Keratinocyte (primary cell): ENCODE measurements at regions not wholly inside any gene's neighbourhood (a gene's known extent, or its start where the extent isn't known, plus 50 kb on each side); places are given as distances from the start of the nearest gene placed in this dataset.

Experiments
- DNase-seq: peaks from one replicate; pipeline ENCODE4 v3.0.0-alpha.2; 2011; ENCODE audit warnings: low read depth, missing footprints, low spot score
- FAIRE-seq: peaks from 2 replicates; lab custom pipeline; 2011; peaks lifted over from hg19 to GRCh38; lab: Jason Lieb, UNC
- H2AFZ ChIP-seq: 2 replicates; pipeline ENCODE4 v1.6.0; 2012; ENCODE audit warnings: low read length, control low read depth, inconsistent platforms; ENCODE audit not compliant: control insufficient read depth
- H3K27ac ChIP-seq: 2 replicates; pipeline ENCODE4 v1.5.1; 2011; ENCODE audit warnings: low read length; ENCODE audit not compliant: control insufficient read depth, insufficient read depth
- H3K27me3 ChIP-seq: 3 replicates; pipeline ENCODE4 v1.6.0; 2011; ENCODE audit warnings: low read length; ENCODE audit not compliant: control insufficient read depth, insufficient read depth; ENCODE audit errors: extremely low read depth
- H3K36me3 ChIP-seq, 2 experiments: 2 replicates in 1 of 2; 3 replicates in 1 of 2; pipeline ENCODE4 v1.5.1; 2011; ENCODE audit warnings: low read length in 2 of 2, mild to moderate bottlenecking in 1 of 2; ENCODE audit not compliant: control insufficient read depth in 2 of 2, insufficient read depth in 2 of 2; ENCODE audit errors: extremely low read depth in 1 of 2
- H3K4me1 ChIP-seq: 3 replicates; pipeline ENCODE4 v1.5.1; 2011; ENCODE audit warnings: low read length; ENCODE audit not compliant: control insufficient read depth, insufficient read depth; ENCODE audit errors: extremely low read depth
- H3K4me2 ChIP-seq: 3 replicates; pipeline ENCODE4 v1.6.0; 2011; ENCODE audit warnings: low read depth, low read length; ENCODE audit not compliant: control insufficient read depth, insufficient read depth; ENCODE audit errors: extremely low read depth
- H3K4me3 ChIP-seq, 3 experiments: fragments of 200-600 bp in 1 of 3; sonication (generic) in 1 of 3; 2 replicates in 2 of 3; 3 replicates in 1 of 3; pipeline ENCODE4 v1.5.1; 2011 to 2016; ENCODE audit warnings: low read length in 3 of 3, mild to moderate bottlenecking in 3 of 3, control low read depth in 2 of 3, inconsistent platforms in 1 of 3, low read depth in 1 of 3, mixed read lengths in 1 of 3, mixed run types in 1 of 3, moderate library complexity in 1 of 3; ENCODE audit not compliant: control insufficient read depth in 2 of 3, insufficient read depth in 2 of 3; ENCODE audit errors: extremely low read depth in 1 of 3
- H3K79me2 ChIP-seq: 2 replicates; pipeline ENCODE4 v1.6.0; 2012; ENCODE audit warnings: low read length; ENCODE audit not compliant: control insufficient read depth, insufficient read depth
- H3K9ac ChIP-seq: 3 replicates; pipeline ENCODE4 v1.6.0; 2011; ENCODE audit warnings: low read length; ENCODE audit not compliant: control insufficient read depth, insufficient read depth; ENCODE audit errors: extremely low read depth
- H3K9me1 ChIP-seq: 3 replicates; pipeline ENCODE4 v1.6.0; 2011; ENCODE audit warnings: low read length; ENCODE audit not compliant: control insufficient read depth, insufficient read depth; ENCODE audit errors: extremely low read depth
- H3K9me3 ChIP-seq: 2 replicates; pipeline ENCODE4 v1.5.1; 2012; ENCODE audit warnings: low read depth, low read length; ENCODE audit not compliant: control insufficient read depth
- H4K20me1 ChIP-seq: 3 replicates; pipeline ENCODE4 v1.6.0; 2011; ENCODE audit warnings: low read length; ENCODE audit not compliant: control insufficient read depth, insufficient read depth; ENCODE audit errors: extremely low read depth
- EZH2 ChIP-seq: IDR thresholded peaks from one replicate; pipeline ENCODE4 v1.6.1; 2012; ENCODE audit warnings: inconsistent platforms, mild to moderate bottlenecking, low read length, moderate library complexity
- dilution Hi-C: fragments of 300-500 bp; cut with MboI; formaldehyde crosslinking; loops from one replicate; pipeline ENCODE4 v1.7.0; 2020; ENCODE audit warnings: low sequenced_read_pairs; ENCODE audit not compliant: extremely low pct_ligation_motif_present
- TF ChIP-seq, protein P1 (sequence below), 3 experiments: IDR thresholded peaks in 1 of 3; conservative IDR thresholded peaks in 1 of 3; optimal IDR thresholded peaks in 1 of 3; 2 replicates in 2 of 3; 3 replicates in 1 of 3; pipeline versions ENCODE3 to v1.5.1; 2011; ENCODE audit warnings: low read length in 3 of 3, mild to moderate bottlenecking in 3 of 3, moderate library complexity in 2 of 3, control low read depth in 1 of 3, inconsistent platforms in 1 of 3; ENCODE audit not compliant: insufficient read depth in 2 of 3; ENCODE audit errors: extremely low read depth in 1 of 3

GRCh38 chr11:47911149-47911548 is 63.0 kb upstream of the NUP160 start:
- FAIRE-seq (no peak), DNase-seq (no peak)
- no peaks in the 10 kb centered on the region for H3K4me1 ChIP-seq
- no peaks in the 10 kb centered on the region for H3K9me1 ChIP-seq
- no peak for TF ChIP-seq EZH2
- TF ChIP-seq, protein P1, sequence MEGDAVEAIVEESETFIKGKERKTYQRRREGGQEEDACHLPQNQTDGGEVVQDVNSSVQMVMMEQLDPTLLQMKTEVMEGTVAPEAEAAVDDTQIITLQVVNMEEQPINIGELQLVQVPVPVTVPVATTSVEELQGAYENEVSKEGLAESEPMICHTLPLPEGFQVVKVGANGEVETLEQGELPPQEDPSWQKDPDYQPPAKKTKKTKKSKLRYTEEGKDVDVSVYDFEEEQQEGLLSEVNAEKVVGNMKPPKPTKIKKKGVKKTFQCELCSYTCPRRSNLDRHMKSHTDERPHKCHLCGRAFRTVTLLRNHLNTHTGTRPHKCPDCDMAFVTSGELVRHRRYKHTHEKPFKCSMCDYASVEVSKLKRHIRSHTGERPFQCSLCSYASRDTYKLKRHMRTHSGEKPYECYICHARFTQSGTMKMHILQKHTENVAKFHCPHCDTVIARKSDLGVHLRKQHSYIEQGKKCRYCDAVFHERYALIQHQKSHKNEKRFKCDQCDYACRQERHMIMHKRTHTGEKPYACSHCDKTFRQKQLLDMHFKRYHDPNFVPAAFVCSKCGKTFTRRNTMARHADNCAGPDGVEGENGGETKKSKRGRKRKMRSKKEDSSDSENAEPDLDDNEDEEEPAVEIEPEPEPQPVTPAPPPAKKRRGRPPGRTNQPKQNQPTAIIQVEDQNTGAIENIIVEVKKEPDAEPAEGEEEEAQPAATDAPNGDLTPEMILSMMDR (optimal IDR thresholded peaks at IDR 0.05 in 1 of 3, IDR thresholded peaks at IDR 0.05 in 1 of 3, conservative IDR thresholded peaks at IDR 0.05 in 1 of 3; ENCODE audit: extremely low read depth in 1 of 3, insufficient read depth in 2 of 3, low read length in 3 of 3): no peak
- H3K9ac ChIP-seq: no peak overlapping the region
- no peak overlapping the region for H3K27ac ChIP-seq
- no peaks in the 10 kb centered on the region for H4K20me1 ChIP-seq
- no peak overlapping the region for H3K4me2 ChIP-seq
- dilution Hi-C loops: no loop called here
- H3K36me3 ChIP-seq: no peaks in the 10 kb centered on the region
- no peaks in the 10 kb centered on the region for H3K9me3 ChIP-seq
- H2AFZ ChIP-seq: no peak overlapping the region
- no peaks in the 10 kb centered on the region for H3K27me3 ChIP-seq
- H3K4me3 ChIP-seq: no peak overlapping the region
- no peaks in the 10 kb centered on the region for H3K79me2 ChIP-seq

DNA sequence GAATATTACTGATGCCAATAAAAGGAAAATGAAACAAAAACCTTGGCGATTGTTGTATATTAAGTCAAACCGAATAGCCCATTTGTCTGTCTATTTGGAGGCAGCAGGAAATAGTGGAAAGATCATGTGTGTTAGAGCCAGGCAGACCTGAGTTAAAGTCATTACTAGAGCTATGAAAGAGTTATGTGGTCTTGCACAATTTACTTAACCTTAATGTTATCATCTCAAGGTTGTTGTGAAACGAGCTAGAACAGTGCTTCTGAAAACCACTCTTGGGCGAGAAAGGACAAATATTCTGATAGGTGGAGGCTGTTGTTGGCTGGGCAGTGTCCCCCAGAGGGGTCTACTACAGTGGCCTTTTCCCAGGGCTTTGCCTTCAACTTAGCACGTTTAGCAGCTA is 60.0 kb upstream of the NUP160 start:
- Histone ChIP-seq H3K79me2 (no peaks in the 10 kb centered on the region), H3K9ac (no peak overlapping the region), H3K9me3 (no peaks in the 10 kb centered on the region), H3K9me1 (no peaks in the 10 kb centered on the region), H4K20me1 (no peaks in the 10 kb centered on the region), H3K4me1 (no peaks in the 10 kb centered on the region), H3K27ac (no peak overlapping the region), H3K36me3 (no peaks in the 10 kb centered on the region), H3K4me2 (no peak overlapping the region), H2AFZ (no peak overlapping the region), H3K4me3 (no peak overlapping the region), H3K27me3 (no peaks in the 10 kb centered on the region)
- DNase-seq: no peak
- FAIRE-seq: no peak
- dilution Hi-C loops: no loop called here
- TF ChIP-seq, protein P1 (optimal IDR thresholded peaks at IDR 0.05 in 1 of 3, IDR thresholded peaks at IDR 0.05 in 1 of 3, conservative IDR thresholded peaks at IDR 0.05 in 1 of 3; ENCODE audit: extremely low read depth in 1 of 3, insufficient read depth in 2 of 3, low read length in 3 of 3): no peak
- TF ChIP-seq EZH2: no peak
